Activated CD8-positive, alpha-beta memory T cell treated with anti-CD3 and anti-CD28 coated beads for 36 hours (primary cell): ENCODE measurements at regions not wholly inside any gene's neighbourhood (a gene's known extent, or its start where the extent isn't known, plus 50 kb on each side); places are given as distances from the start of the nearest gene placed in this dataset.
"Not testable (repeated sequence)": the region's sequence is repeated elsewhere in the genome, so short reads cannot be mapped to it uniquely, and the experiment has no call there.

Source experiments
- CTCF ChIA-PET: fragments of 350-600 bp; sonication (Branson Sonifier 250); formaldehyde crosslinking; loops from one replicate; lab custom pipeline; 2021; ENCODE audit warnings: antibody characterized with exemption; lab: Charles Lee
- POLR2A ChIA-PET: fragments of 350-600 bp; sonication (Branson Sonifier 250); formaldehyde crosslinking; loops from one replicate; lab custom pipeline; 2021; ENCODE audit warnings: antibody characterized with exemption; lab: Charles Lee

DNA sequence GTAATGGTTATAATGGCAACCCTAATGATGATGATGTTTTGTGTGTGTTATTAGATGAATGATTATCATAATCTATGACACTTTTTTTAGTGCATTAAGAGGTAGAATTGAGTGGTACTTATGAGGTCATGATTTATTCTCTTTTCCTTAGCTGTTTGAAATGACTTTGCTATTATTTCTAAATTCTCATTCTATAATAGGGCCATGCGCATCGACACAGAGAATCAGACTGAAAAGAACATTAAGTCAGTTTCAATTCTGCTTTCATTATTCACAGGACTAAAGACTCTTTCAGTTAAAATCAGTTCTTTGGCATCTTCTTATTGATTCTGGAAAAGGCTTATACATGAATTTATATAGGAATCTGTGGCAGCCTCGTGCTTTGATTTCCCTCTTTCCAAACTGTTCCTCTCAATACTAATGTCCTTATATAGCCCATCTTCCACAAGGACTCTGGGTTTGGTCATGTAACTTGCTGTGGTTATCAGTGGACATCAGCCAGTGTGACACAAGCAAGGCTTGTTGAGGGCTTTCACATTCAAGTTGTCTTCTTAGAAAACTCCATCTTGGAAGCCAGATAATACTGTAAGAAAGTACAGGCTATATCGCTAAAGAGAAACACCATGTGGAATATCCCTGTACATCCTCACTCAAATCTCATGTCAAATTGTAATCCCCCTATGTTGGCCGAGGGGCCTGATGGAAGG lies 140.3 kb upstream of the CHD1 start:
- CTCF ChIA-PET: no interaction called here
- POLR2A ChIA-PET: no interaction called here

DNA sequence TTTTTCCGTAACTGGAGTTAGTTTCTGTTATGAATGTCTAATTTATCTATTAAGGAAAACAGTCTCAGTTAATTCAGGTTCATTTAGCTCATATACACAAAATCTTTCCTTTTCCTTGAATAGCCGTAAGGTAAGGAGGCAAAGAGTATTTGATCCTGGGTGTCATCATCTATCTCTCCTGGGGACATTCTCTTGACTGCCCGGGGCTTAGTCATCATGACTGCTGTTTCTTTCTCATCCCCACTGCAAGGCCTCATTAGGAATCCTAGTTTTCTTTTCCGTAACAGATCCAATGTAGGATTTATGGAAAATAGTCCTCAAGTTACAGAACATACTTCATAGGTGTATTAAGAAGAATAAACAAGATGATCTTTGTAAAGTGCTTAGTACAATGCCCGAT lies 134.9 kb upstream of the CHD1 start:
- ChIA-PET POLR2A (no interaction called here), CTCF (no interaction called here)

DNA sequence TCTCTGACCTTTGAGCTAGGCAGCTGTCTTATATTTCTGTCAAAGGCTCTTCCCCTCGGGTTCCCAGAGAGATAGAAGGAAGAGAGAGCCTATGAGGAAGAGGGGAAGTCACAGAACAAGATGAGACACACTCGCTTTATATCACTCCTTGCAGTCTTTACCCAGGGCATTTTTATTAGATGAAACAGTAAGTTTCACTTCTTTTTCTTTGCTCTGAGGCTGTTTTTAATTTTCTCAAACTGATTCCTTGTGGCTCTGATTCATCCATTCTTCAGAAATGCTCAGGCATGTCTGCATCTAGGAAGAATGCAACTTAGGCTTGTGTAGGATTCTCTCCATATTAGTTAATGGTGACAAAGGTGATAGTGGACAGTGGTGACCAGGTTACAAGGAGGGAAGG lies 132.9 kb upstream of the CHD1 start:
- CTCF ChIA-PET: interaction anchor here (1.3 to 1.8 kb wide), 2 partner anchors 9 to 181 kb away, joined by 3 to 5 read pairs; no protein-coding TSS in a partner anchor
- POLR2A ChIA-PET: no interaction called here

DNA sequence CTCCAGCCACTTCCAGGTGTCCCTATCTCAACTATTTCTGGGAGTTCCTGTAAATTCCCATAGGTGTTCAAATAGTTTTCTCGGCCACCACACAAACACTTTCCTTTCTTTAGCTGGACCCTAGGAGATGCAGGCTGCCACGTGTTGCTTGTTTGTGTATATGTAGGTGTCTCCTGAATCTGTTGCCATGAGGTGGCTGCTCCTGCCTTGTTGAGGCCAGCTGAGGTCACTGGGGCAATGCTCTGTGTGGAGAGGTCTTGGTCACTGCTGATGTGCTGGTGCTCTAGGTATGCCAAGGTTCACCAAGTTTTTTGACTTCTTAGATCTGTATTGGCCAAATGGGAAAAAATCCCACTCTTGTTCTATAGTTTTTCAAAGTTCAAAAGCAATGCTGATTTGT lies 132.5 kb upstream of the CHD1 start:
- CTCF ChIA-PET: interaction anchor here (0.6 to 1.8 kb wide), 7 partner anchors 9 to 180 kb away, joined by 3 to 6 read pairs (median 3); no protein-coding TSS in a partner anchor
- POLR2A ChIA-PET: no interaction called here

DNA sequence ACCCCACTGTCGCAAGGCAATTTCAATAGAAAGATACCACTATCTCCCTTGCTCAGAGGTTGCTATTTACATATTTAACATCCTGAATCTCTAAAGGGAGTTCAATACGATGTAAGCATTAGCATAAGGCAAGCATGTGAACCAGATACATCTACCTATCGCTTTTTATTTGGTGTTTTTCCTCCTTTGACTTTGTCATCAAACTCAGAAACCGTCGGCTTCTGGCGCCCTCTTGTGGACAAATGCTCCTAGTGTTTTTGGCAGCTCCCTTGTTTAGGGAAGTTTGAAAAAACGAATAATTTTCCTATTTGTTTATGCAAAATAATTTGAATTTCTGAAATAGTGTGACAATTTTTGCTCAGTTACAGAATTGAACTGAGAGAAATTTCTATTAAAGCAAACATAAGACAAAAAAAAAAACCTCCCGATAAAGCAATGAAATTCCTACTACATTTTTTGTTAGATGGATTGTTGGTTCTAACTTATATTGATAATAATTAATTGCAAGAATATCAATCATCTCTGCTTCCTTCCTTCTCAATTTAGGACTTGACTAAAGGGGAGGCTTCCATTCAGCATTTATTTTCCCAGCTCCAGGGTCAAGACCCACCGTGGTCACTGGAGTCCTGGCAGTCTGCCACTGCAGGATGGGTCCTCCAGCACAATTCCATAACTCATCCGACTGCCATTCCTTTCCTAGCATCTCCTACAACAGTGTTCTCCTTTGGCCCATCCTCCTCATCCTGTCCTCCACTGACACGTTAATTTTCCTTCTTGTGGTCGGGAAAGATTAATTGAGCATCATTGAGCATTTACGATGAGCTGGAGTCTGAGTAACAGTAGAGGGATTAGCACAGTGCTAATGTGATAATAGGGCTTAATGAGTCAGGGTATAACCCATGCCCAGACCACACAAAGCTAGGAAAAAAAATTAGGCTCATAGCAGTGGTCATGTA lies 131.8 kb upstream of the CHD1 start:
- POLR2A ChIA-PET: no interaction called here

DNA sequence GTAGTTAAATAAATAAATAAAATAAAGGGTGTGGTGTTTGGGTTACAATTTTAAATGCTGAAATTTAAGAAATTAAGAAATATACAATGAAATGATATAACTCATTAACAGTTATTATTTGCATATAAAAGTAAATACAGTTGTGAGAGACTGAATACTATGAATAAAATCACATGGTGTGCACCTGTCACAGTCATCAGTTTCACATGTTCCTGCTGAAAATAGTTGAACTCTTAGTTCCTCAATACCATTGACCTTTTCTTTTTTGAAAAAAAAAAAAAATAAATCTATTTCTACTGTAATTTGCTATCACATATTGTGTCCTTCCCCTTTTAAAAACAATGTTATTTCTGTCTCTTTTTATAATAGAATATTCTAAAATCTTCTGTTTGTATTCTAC lies 130.9 kb upstream of the CHD1 start:
- ChIA-PET CTCF (interaction anchor here (1.0 to 1.8 kb wide), 3 partner anchors 144 to 220 kb away, joined by 3 to 6 read pairs (median 3); no protein-coding TSS in a partner anchor), POLR2A (no interaction called here)

More for the DNA sequence above, 131.8 kb upstream of the CHD1 start:
- CTCF ChIA-PET: interaction anchor here (0.6 to 1.8 kb wide), 9 partner anchors 10 to 221 kb away, joined by 3 to 6 read pairs (median 3); no protein-coding TSS in a partner anchor

DNA sequence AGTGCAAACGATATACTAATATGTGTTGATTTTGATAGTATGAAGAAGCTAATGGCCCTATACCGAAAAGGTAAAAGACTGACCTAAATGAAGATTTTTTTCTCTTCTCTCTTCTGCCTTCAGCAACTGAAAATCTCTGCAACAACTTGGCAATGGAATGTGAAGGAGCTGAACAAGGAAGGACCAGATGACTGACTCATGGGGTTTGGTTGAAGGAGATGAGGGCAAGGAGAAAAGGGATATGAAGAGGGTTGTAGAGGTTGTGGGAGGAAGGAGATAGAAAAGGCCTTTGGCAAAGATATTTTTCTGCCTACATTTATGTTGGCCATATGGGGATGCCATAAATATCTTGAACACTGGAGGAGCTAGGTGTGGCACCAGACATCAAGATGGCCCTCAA lies 129.7 kb upstream of the CHD1 start:
- ChIA-PET POLR2A (no interaction called here), CTCF (no interaction called here)

DNA sequence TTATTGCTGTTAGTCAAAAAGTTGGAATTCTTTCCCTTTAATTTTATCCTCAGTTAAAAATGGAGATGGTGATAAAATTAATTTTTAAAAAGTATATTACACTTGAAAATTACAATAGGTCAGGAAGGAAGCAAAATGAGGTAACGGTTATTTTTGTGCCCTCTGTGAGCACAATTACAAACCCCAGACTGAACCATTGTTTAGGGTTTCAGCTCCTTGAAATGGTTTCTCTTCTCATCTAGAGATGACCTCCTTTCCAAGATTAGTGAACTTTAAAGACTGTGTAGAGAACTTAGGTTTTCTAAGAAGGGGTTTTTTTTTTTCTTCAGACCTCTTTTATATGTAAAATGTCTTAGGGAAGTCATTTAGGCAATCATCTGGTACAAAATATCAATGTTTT lies 126.2 kb upstream of the CHD1 start:
- ChIA-PET POLR2A (interaction anchor here (0.7 kb wide), 1 partner anchor 1496 kb away, joined by 5 read pairs; no protein-coding TSS in a partner anchor), CTCF (no interaction called here)

DNA sequence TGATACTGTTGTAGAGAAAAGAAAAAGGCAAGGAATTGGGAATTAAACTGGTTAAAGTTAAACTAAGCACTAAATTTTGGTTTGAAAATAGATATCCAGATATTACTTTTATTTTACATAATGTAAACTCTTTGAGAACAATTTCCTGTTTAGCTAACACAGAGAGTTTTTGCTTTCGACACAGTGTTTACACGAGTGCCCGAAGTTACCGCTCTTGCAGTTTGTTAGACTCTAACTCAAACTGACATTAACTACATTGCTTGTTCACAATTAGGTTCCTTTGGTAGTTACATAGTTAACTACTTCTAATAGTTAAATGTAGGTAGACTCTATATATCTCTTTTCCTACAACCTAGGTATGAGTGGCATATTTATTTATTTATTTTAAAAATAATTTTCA lies 117.1 kb upstream of the CHD1 start:
- CTCF ChIA-PET: no interaction called here
- POLR2A ChIA-PET: no interaction called here

DNA sequence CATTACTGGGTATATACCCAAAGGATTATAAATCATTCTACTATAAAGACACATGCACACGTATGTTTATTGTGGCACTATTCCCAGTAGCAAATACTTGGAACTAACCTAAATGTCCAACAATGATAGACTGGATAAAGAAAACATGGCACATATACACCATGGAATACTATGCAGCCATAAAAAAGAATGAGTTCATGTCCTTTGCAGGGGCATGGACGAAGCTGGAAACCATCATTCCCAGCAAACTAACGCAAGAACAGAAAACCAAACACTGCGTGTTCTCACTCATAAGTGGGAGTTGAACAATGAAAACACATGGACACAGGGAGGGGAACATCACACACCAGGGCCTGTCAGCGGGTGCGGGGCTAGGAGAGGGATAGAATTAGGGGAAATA lies 114.5 kb upstream of the CHD1 start:
- POLR2A ChIA-PET: interaction anchor here (0.6 kb wide), 1 partner anchor 14 kb away, joined by 8 read pairs; no protein-coding TSS in a partner anchor

DNA sequence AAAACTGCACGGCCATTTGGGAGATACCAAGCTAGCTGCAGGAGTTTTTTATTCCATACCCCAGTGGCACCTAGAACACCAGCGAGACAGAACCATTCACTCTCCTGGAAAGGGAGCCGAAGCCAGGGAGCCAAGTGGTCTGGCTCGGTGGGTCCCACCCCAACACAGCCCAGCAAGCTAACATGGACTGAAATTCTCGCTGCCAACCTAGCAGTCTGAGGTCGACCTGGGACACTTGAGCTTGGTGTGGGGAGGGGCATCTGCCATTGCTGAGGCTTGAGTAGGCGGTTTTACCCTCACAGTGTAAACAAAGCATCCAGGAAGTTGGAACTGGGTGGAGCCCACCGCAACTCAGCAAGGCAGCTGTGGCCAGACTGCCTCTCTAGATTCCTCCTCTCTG lies 108.9 kb upstream of the CHD1 start:
- ChIA-PET POLR2A (no interaction called here), CTCF (no interaction called here)

More for the DNA sequence above, 114.5 kb upstream of the CHD1 start:
- CTCF ChIA-PET: not testable (repeated sequence)

DNA sequence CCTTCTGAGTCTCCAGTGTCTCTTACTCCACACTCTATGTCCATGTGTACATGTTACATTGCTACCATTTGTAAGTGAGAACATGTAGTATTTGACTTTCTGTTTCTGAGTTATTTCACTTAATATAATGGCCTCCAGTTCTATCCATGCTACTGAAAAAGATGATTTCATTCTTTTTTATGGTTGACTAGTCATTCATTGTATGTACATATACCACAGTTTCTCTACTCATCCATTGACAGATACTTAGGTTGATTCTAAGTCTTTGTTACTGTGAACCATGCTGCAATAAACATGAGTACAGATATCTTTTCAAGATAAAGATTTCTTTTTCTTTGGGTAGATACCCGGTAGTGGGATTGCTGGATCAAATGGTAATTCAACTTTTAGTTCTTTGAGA lies 107.1 kb upstream of the CHD1 start:
- ChIA-PET POLR2A (no interaction called here), CTCF (no interaction called here)

DNA sequence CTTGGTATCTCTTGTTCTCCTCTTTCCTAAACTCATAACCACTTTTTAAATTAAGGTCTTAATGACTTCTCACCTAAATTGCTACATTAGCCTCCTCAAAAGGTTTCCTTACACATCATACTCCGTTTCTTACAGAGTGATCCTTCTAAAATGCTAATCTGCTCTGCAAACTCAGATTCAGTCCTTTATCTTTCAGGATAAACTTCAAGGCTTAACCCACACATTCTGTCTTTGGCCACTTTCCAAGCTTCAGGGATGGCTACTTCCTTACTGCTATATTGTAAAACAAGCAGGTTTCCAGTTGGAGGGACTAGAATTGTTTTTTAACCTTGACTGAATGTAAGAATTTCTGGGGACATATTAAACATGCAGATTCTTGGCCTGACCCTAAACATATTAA lies 105.5 kb upstream of the CHD1 start:
- ChIA-PET POLR2A (no interaction called here), CTCF (interaction anchor here (0.6 kb wide), 1 partner anchor 39 kb away, joined by 4 read pairs; no protein-coding TSS in a partner anchor)

DNA sequence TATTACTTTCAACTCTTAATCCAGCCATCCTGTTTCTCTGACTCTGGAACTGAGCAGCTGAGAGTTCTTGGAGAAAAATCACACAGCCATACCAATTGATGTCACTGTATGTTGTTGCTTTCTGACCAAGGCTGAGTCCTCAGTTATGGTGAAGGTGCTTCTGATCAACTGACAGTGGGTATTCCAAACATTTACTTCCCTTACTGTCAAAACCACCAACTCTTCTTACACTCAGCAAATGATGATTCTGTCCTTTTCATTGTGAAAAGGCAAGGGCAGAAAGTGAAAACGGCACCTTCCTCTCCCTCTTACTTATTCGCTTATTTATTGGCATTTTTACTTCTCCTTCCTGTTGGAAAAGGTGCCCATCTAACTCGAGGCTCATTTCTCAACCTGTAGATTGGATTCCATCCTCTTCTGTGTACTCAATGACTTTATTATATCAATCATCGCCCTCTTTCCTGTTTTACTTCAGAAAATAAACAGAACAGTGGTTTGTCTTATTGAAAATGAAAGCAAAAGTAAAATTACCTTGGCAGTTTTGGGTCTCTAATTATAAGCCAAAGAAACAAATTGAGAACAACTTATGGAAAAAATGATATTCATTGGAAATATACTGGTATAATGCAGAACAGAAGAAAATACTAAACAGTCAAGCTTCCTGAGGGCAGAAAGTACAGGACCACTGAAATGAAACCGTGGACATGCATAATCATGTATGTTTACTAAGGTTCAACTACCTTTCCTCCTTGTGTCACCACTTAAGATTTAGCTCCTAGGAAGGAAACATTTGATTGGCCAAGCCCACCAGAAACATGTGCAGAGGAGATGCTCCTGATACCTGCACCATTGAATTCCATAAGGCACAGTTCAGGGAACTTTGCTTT lies 104.5 kb upstream of the CHD1 start:
- ChIA-PET POLR2A (no interaction called here), CTCF (interaction anchor here (0.9 to 1.2 kb wide), 2 partner anchors 120 to 130 kb away, joined by 3 read pairs; no protein-coding TSS in a partner anchor)

DNA sequence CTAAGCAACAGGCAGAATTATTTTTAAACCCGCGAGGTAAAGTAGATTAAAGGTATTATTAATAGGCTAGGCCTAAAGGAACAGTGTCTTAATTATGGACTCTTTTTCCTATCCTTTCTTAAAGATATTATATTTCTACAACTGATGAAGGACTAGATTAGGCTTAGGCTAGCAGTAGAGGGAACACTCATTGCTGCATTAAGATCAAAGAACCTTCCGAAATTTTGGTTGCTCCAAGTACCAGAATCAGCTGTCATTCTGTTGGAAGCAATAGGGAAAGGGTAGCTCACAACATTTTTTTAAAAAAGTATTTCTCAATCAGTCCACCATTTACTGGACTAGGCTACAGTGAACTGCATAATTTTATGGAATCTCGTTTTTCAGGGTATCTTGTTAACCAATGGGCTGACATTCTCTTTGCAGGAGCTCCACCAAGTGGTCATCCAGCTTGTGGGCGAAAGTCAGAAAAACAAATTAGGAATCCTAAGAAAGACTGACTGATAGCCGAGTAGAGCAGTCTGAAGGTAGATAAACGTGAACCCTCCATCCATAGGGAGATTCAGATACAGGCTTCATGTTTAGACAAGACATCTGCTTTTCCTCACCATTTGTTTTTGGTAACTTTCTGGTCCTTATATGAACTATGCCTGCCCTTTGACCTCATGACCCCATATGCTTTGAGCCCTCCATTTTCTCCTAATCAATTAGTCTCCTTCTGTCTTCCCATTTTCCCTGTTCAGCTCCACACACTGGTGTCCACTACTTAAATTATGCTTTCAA lies 103.6 kb upstream of the CHD1 start:
- ChIA-PET POLR2A (interaction anchor here (0.6 kb wide), 1 partner anchor 1391 kb away, joined by 3 read pairs; no protein-coding TSS in a partner anchor), CTCF (interaction anchor here (0.9 to 1.2 kb wide), 2 partner anchors 119 to 129 kb away, joined by 3 read pairs; no protein-coding TSS in a partner anchor)

DNA sequence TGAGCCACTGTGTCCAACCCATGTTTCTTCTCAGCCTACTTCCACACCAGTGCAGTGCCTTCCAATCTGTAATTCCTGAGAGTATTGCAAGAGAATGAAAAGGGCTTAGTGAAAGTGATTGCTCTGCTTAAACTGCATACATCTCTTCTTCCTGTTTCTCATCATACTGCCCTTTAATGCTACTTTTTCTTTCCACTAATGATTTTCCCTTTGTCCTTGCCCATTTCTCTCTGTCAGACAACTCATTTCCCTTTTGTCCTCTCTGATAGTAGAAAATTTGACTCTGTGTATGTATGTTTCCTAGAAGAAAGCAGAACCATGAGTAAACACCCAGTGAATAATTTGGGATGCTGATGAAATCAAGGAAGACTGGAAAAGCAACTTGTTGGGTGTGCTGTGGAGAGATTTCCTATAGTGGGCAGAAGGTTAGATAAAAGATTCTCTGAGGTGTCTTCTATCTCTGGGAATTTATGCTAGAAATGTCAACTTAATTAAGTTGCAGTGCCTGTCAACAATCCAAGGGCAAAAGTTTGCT lies 102.2 kb upstream of the CHD1 start:
- CTCF ChIA-PET: no interaction called here
- POLR2A ChIA-PET: no interaction called here

DNA sequence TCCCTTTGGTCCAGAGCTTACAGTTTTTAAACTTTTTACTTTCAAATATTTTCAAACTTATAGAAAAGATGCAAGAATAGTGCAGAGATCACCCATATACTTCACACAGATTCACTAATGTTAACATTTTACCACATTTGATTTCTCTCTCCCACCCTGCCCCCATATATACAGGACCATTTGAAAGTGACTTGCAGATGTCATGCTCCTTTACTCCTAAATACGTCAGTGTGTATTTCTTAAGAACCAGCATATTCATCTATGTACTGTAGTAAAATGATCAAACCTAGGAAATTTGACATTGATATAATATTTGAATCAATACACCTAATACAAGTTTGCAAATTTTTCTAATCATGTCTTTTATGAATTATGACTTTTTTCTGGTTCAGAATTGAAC lies 100.4 kb upstream of the CHD1 start:
- POLR2A ChIA-PET: no interaction called here
- CTCF ChIA-PET: interaction anchor here (0.5 kb wide), 1 partner anchor 461 kb away, joined by 3 read pairs; no protein-coding TSS in a partner anchor

DNA sequence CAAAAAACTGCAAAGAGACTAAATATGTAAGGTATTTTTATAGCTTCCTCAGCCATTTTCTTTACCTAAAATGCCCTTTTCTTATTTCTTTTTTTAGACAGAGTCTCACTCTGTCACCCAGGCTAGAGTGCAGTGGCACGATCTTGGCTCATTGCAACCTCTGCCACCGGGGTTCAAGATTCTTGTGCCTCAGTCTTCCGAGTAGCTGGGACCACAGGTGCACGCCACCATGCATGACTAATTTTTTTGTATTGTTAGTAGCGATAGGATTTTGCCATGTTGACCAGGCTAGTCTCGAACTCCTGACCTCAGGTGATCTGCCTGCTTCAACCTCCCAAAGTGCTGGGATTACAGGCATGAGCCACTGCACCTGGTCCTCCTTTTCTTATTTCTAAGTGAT lies 99.4 kb upstream of the CHD1 start:
- POLR2A ChIA-PET: interaction anchor here (1.5 kb wide), 1 partner anchor 95 kb away, joined by 5 read pairs; no protein-coding TSS in a partner anchor
- CTCF ChIA-PET: not testable (repeated sequence)
